ENCODE measurements at regions not wholly inside any gene's neighbourhood (a gene's known extent, or its start where the extent isn't known, plus 50 kb on each side); places are given as distances from the start of the nearest gene placed in this dataset.
"Not testable (repeated sequence)": the region's sequence is repeated elsewhere in the genome, so short reads cannot be mapped to it uniquely, and the experiment has no call there.

GRCh38 chr18:38565513-38565912 is 999.9 kb upstream of the CELF4 start:
- DNase-seq, result no peak

DNA sequence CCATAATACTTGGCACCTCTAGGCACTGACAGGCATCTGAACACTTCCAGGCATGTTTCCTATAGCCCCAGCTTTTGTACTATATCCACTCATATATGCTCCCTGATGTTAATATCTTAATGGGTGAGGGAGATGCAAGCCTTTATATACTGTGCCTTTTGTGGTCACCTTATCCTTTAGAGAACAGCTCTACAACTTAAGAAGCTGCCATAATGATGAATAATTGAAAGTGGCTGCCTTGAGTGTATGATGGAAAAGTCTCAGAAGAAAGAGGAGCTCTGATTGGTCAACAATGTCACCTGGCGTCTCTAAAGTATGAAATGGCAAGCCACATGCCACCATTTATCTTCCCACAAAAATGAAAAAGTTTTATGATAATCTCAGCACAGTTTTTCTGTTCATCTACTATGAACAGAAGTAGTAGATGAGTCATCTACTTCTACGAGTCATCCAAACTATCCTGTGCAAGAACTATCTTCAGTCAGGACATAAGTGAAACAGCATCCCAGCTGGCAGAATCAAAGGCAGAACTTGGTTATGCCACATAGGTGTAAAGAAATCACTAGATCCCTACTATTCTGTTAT is 997.9 kb upstream of the CELF4 start:
- DNase-seq, result no peak

DNA sequence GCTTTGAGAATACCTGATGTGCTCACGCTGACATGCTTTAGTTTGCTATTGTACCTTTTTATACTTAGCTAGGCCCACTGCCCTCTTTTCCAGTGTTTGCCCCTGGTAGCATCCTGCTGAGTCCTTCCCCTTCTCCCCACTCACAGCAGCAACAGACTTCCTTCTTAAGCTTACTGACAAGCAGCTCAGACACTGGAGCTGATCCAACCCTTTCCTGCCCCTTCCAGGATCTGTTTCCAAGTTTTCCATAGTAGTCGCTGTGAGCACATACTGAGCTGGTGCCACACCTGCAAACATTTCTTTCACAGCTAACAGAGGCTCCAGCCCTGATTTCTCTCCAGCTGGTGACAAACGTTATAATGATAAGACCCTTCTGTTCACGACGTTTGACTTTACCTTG is 991.4 kb upstream of the CELF4 start:
- no peak for DNase-seq

GRCh38 chr18:38552732-38553321 is 987.2 kb upstream of the CELF4 start:
- no peak for DNase-seq

DNA sequence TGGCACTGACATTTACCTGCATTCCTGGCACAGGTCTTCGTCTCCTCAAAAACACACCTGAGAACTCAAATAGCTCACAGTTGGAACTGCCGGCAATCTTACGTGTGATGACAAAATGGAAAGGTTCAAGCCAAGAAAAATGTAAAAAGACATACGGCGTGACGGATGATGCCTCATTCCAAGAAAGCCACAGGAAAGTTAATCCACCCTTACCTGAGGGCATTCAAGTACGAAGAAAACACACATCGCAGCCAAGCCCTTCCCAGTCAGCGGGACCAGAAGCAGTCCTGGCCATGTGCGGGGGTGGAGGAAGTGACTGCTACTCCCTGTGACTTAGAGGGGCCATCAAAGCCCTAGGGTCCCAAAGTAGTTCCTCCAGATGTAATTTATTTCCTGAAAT is 986.3 kb upstream of the CELF4 start:
- no peak for DNase-seq

DNA sequence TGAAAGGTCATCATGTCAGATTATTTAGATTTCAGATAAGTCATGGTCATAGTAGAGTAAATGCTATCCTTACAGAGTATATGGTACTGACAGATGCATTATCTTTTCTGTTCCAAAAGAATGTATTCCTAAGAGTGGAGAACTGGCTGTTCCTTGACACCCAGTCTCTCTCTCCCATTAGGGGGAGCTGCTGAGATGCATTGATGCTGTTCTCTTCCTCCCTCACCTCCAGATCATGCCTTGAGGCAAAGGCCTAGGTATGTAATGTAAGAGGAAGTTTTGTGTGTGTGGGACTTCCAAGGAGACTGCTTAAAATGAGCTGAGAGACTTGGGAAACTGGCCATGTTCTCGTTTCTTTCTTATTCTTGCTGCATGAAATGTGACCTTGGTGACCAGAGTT is 979.5 kb upstream of the CELF4 start:
- no peak for DNase-seq

GRCh38 chr18:38539856-38540255 is 974.3 kb upstream of the CELF4 start:
- no peak for DNase-seq

DNA sequence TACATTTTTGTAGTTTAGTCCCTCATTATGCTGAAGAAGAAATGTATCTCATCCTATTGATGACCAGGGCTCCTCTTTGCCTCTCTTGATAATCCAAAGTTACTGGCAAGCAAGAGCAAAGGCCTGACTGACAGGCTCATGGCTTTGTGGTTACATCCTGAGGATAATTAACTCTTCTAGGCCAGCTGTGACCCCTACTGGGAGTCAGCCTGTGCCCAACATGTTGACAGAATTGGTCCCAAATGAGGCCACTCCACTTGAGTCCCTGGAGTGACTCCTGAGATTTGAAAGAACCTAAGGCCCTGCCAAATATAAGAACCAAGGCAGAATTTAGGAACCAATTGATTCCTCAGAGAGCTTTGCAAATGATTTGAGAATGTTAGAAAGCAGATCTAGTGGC is 973.8 kb upstream of the CELF4 start:
- DNase-seq, result no peak

DNA sequence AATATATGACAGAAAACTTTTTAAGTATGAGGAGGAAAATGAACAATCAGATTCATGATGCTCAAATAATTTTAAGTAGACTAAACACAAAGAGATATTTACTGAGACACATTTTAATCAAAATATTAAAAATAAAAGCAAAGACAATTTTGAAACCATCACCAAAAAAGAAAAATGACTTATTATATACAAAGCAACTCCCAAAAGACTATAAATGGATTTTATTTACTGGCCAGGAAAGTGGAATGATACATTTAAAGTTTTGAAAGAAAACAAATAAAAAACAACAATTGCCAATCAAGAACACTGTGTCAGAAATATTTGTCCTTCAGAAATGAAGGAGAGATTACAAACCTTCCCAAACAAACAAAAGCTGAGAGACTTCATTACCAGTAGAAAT is 968.5 kb upstream of the CELF4 start:
- no peak for DNase-seq

- no peak for DNase-seq
Measured at GRCh38 chr18:38526922-38527321, 961.3 kb upstream of the CELF4 start.

GRCh38 chr18:38525039-38525438 is 959.4 kb upstream of the CELF4 start:
- DNase-seq, result no peak

GRCh38 chr18:38520786-38521185 is 955.2 kb upstream of the CELF4 start:
- no peak for DNase-seq

- no peak for DNase-seq
Measured at GRCh38 chr18:38502539-38502938, 936.9 kb upstream of the CELF4 start.

GRCh38 chr18:38497266-38497665 is 931.7 kb upstream of the CELF4 start:
- no peak for DNase-seq

GRCh38 chr18:38496222-38496793 is 930.7 kb upstream of the CELF4 start:
- DNase-seq, result no peak

GRCh38 chr18:38494065-38494464 is 928.5 kb upstream of the CELF4 start:
- no peak for DNase-seq

GRCh38 chr18:38491195-38491594 is 925.6 kb upstream of the CELF4 start:
- no peak for DNase-seq

DNA sequence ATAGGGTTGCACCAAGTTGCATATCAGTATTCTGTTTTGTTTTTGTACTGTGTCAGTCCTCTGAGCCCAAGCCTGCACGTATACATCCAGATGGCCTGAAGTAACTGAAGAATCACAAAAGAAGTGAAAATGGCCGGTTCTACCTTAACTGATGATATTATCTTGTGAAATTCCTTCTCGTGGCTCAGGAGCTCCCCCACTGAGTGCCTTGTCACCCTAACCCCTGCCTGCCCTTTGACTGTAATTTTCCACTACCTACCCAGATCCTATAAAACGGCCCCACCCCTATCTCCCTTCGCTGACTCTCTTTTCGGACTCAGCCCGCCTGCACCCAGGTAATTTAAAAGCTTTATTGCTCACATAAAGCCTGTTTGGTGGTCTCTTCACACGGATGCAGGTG is 924.1 kb upstream of the CELF4 start:
- DNase-seq, result not testable (repeated sequence)

GRCh38 chr18:38487521-38487920 is 921.9 kb upstream of the CELF4 start:
- DNase-seq, result no peak

GRCh38 chr18:38483326-38483725 is 917.7 kb upstream of the CELF4 start:
- no peak for DNase-seq

GRCh38 chr18:38481576-38481975 is 916.0 kb upstream of the CELF4 start:
- DNase-seq, result peak; percentile 7 to 51

GRCh38 chr18:38475686-38476085 is 910.1 kb upstream of the CELF4 start:
- no peak for DNase-seq

DNA sequence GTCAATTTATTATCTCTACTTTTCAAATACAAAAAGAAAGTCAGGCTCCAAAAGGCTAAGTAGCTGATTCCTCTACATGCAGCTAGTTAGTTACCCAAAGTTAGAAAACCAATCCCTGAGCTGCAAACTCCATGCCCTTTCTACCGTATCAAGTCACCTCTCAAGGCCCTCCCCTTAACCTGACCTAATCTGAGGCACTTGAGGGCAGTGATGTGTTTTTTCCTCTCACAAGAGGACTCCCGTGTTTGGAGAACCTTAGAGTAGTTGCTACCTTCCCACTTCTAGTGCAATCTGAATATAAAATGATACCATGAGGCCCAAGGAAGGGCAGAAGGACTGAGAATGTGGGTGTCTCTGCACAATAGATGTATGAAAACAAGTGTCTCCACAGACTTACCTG is 907.9 kb upstream of the CELF4 start:
- DNase-seq, result no peak

DNA sequence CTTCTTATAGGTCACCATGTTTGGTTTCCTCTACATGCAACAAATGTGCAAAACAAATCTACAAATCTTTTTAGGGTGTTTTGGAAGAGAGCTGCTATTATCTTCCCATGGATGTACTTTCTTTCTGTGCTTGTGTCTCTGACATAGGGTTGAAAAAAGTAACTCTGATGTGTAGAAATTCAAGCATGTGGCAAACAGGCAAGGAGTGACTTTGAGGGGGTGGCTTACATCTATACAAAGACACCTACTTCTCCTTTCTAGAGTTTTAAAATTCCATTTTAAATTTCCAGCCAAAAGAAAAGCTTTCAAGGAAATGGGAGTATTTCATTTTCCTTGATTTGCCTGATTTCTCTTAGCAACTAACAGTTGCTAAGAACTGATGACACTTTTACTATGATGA is 904.8 kb upstream of the CELF4 start:
- no peak for DNase-seq

- DNase-seq, result no peak
Measured at GRCh38 chr18:38466426-38466825, 900.8 kb upstream of the CELF4 start.

Data from hippocampal formation (tissue), 2 donors.